ENCODE measurements at regions not wholly inside any gene's neighbourhood (a gene's known extent, or its start where the extent isn't known, plus 50 kb on each side); places are given as distances from the start of the nearest gene placed in this dataset.
A peak's percentile ranks its signal among the peaks of the same experiment; 100 is the strongest.

DNA sequence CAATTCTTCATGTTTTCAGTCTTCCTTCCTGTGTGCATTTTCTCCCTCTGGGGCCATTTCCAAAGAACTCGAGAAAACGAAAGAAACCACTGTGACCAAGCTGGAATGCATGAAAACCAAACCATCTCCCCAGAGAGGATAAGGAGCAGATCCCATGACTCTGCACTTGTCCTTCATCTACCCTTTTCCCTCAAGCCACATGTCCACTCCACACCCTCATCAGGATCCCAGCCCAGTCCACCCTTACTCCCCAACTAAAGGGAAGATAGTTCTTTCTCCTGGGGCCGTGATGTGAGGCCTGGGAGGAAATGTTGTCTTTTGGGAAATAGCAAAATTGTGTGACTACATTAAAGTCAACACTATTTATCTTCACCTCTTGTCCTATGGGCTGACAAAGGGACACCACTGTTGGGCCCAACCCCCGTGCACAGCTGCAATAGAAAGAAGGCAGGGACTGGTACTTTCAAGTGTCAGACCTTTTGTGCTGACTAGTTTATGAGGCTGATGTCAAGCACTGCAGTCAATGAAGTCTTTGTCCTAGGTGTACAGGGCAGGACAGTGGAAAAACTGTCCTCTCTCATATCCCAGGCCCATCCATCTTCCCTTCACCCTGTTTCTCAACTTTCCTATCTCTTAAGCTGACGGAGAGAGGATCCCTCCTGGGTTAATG, 487.1 kb upstream of the NR2F2 start:
- H3K4me3 ChIP-seq (ENCODE audit: low read depth, low read length), result no peak overlapping the region
- H3K36me3 ChIP-seq (ENCODE audit: control insufficient read depth, insufficient read depth, low read length), result no peaks in the 10 kb centered on the region
- FAIRE-seq (no peak), DNase-seq (ENCODE audit: low read depth) (no peak)
- H3K27me3 ChIP-seq (ENCODE audit: control insufficient read depth, insufficient read depth, low read length), result no peaks in the 10 kb centered on the region
- TF ChIP-seq, protein P1, sequence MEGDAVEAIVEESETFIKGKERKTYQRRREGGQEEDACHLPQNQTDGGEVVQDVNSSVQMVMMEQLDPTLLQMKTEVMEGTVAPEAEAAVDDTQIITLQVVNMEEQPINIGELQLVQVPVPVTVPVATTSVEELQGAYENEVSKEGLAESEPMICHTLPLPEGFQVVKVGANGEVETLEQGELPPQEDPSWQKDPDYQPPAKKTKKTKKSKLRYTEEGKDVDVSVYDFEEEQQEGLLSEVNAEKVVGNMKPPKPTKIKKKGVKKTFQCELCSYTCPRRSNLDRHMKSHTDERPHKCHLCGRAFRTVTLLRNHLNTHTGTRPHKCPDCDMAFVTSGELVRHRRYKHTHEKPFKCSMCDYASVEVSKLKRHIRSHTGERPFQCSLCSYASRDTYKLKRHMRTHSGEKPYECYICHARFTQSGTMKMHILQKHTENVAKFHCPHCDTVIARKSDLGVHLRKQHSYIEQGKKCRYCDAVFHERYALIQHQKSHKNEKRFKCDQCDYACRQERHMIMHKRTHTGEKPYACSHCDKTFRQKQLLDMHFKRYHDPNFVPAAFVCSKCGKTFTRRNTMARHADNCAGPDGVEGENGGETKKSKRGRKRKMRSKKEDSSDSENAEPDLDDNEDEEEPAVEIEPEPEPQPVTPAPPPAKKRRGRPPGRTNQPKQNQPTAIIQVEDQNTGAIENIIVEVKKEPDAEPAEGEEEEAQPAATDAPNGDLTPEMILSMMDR (IDR thresholded peaks at IDR 0.05; ENCODE audit: insufficient read depth, low read length, severe bottlenecking), result no peak

DNA sequence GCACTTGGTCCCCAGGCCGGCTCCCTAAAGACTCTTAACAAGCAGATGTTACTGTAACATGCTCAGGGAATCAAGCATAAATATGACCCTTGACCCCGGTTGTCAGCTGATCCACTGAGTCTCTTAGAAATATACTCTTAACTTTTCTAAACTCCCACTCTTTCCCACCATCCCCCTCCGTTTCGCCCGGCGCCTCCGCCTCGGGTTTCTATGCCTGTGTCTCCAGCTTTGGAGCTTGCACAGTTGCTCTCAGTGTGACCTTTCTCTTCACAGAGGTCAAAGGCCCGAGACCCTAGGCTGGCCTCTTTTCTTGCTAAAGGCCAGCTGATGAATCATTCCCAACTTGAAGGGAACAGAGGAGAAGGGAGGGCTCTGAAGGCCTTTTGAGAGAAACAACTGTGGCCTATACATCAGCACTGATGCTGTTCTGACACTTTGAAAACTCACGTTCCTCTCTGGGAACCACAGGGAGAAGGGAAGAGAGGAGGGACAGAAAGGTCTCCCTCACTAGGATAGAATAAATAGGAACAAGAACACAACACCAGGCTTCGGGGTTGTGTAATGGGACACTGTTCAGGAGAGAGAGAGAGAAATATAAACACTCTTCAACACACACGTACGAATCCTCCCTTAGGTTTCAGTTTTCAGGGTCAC, 484.5 kb upstream of the NR2F2 start:
- no peak for FAIRE-seq
- no peaks in the 10 kb centered on the region for H3K27me3 ChIP-seq (ENCODE audit: control insufficient read depth, insufficient read depth, low read length)
- DNase-seq (ENCODE audit: low read depth), result no peak

DNA sequence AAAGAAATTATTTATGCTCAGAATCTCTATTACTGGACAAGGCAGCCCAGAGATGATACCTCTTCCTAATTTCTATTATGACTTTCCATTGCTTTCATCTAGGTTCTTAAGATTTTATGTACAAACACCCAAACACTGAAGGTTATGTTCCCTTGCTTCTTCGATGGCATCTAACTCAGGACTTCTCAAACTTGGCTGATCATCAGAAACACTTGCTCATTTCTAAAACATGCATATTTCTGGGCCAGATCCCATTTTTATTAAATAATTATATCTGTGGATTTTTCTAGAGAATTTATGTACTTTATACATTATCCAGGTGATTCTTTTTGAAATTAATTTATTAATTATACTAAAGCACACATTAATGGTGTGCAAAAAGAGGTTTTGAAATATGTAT, 482.4 kb upstream of the NR2F2 start:
- TF ChIP-seq, protein P1 (IDR thresholded peaks at IDR 0.05; ENCODE audit: insufficient read depth, low read length, severe bottlenecking), result no peak
- FAIRE-seq, result no peak
- H3K4me3 ChIP-seq (ENCODE audit: low read depth, low read length), result no peak overlapping the region

More for the DNA sequence above, 484.5 kb upstream of the NR2F2 start:
- no peak overlapping the region for H3K4me3 ChIP-seq (ENCODE audit: low read depth, low read length)
- no peaks in the 10 kb centered on the region for H3K36me3 ChIP-seq (ENCODE audit: control insufficient read depth, insufficient read depth, low read length)
- TF ChIP-seq, protein P1 (IDR thresholded peaks at IDR 0.05; ENCODE audit: insufficient read depth, low read length, severe bottlenecking), result no peak

DNA sequence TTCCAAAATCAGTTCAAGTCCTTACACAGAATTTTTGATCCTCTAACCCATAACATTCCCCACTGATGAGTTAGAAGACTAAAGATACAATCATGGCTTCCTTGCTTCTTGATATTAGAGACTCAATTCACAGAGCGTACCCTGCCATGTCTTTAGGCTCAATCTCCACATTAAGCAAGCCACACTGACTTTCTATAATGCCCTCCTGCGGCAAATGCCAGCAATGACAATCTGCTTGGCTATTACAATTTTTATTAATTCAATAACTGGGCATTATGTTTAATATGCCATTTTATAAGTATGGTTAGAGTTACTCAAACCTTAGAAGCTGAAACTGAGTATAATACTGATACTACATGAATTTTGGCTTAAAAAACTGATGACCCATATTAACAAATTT, 479.7 kb upstream of the NR2F2 start:
- TF ChIP-seq, protein P1 (IDR thresholded peaks at IDR 0.05; ENCODE audit: insufficient read depth, low read length, severe bottlenecking), result no peak
- no peak overlapping the region for H3K4me3 ChIP-seq (ENCODE audit: low read depth, low read length)
- DNase-seq (ENCODE audit: low read depth), result no peak
- H3K36me3 ChIP-seq (ENCODE audit: control insufficient read depth, insufficient read depth, low read length), result no peaks in the 10 kb centered on the region
- H3K27me3 ChIP-seq (ENCODE audit: control insufficient read depth, insufficient read depth, low read length), result no peaks in the 10 kb centered on the region
- no peak for FAIRE-seq

More for the DNA sequence above, 482.4 kb upstream of the NR2F2 start:
- H3K36me3 ChIP-seq (ENCODE audit: control insufficient read depth, insufficient read depth, low read length), result no peaks in the 10 kb centered on the region
- no peak for DNase-seq (ENCODE audit: low read depth)
- no peaks in the 10 kb centered on the region for H3K27me3 ChIP-seq (ENCODE audit: control insufficient read depth, insufficient read depth, low read length)

DNA sequence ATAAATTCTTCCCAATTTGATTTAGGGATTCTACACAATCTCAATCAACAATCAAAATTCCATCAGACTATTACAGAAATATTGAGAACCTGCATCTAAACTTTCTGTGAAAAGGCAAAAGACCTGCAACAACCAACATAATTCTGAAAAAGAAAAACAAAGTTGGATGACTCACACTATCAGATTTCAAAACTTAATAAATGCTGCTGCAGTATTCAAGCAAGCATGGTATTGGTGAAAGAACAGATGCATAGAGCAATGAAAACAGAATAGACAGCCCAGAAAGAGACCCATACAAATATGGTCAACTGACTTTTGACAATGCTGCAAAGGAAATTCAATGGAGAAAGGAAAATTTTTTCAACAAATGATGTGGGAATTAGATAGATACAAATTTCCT, 477.1 kb upstream of the NR2F2 start:
- Histone ChIP-seq H3K27me3 (ENCODE audit: control insufficient read depth, insufficient read depth, low read length) (no peaks in the 10 kb centered on the region), H3K36me3 (ENCODE audit: control insufficient read depth, insufficient read depth, low read length) (no peaks in the 10 kb centered on the region), H3K4me3 (ENCODE audit: low read depth, low read length) (no peak overlapping the region)
- TF ChIP-seq, protein P1 (IDR thresholded peaks at IDR 0.05; ENCODE audit: insufficient read depth, low read length, severe bottlenecking), result no peak
- no peak for FAIRE-seq
- DNase-seq (ENCODE audit: low read depth), result peak; percentile 38
